Mesothelial cell of epicardium (in vitro differentiated cells): ENCODE measurements at regions not wholly inside any gene's neighbourhood (a gene's known extent, or its start where the extent isn't known, plus 50 kb on each side); places are given as distances from the start of the nearest gene placed in this dataset.

ENCODE experiments used
- DNase-seq, 2 experiments: peaks; one replicate each; pipeline ENCODE4 v3.0.0; 2021; ENCODE audit warnings: low spot score in 2 of 2; ENCODE audit not compliant: unreplicated experiment in 2 of 2
- H3K27ac Mint-ChIP-seq: 2 replicates; pipeline ENCODE4 v1.8.0; 2021; ENCODE audit warnings: mixed read lengths
- H3K27me3 Mint-ChIP-seq: 2 replicates; pipeline ENCODE4 v1.8.0; 2021; ENCODE audit warnings: low read depth, mixed read lengths
- H3K36me3 Mint-ChIP-seq: 2 replicates; pipeline ENCODE4 v1.8.0; 2021; ENCODE audit warnings: mixed read lengths
- H3K4me1 Mint-ChIP-seq: 2 replicates; pipeline ENCODE4 v1.8.0; 2021; ENCODE audit warnings: mixed read lengths
- H3K4me3 Mint-ChIP-seq: 2 replicates; pipeline ENCODE4 v1.8.0; 2021; ENCODE audit warnings: mild to moderate bottlenecking, moderate library complexity, mixed read lengths
- H3K9me3 Mint-ChIP-seq: 2 replicates; pipeline ENCODE4 v1.8.0; 2021; ENCODE audit warnings: mixed read lengths
- TF ChIP-seq, protein P1 (sequence below): fragments of 200-600 bp; sonication (generic); IDR thresholded peaks from one replicate; pipeline ENCODE4 v1.5.0; 2021; ENCODE audit warnings: antibody characterized with exemption; ENCODE audit not compliant: unreplicated experiment

GRCh38 chr20:54283253-54283652, 75.4 kb downstream of the PFDN4 start:
- no peak for DNase-seq
- no peaks in the 10 kb centered on the region for H3K27me3 Mint-ChIP-seq
- no peak overlapping the region for H3K4me3 Mint-ChIP-seq
- H3K27ac Mint-ChIP-seq: no peak overlapping the region
- H3K9me3 Mint-ChIP-seq: no peaks in the 10 kb centered on the region
- TF ChIP-seq, protein P1, sequence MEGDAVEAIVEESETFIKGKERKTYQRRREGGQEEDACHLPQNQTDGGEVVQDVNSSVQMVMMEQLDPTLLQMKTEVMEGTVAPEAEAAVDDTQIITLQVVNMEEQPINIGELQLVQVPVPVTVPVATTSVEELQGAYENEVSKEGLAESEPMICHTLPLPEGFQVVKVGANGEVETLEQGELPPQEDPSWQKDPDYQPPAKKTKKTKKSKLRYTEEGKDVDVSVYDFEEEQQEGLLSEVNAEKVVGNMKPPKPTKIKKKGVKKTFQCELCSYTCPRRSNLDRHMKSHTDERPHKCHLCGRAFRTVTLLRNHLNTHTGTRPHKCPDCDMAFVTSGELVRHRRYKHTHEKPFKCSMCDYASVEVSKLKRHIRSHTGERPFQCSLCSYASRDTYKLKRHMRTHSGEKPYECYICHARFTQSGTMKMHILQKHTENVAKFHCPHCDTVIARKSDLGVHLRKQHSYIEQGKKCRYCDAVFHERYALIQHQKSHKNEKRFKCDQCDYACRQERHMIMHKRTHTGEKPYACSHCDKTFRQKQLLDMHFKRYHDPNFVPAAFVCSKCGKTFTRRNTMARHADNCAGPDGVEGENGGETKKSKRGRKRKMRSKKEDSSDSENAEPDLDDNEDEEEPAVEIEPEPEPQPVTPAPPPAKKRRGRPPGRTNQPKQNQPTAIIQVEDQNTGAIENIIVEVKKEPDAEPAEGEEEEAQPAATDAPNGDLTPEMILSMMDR: no peak
- H3K4me1 Mint-ChIP-seq: no peaks in the 10 kb centered on the region
- H3K36me3 Mint-ChIP-seq: no peaks in the 10 kb centered on the region

GRCh38 chr20:54284928-54285704, 77.2 kb downstream of the PFDN4 start:
- H3K4me3 Mint-ChIP-seq: no peak overlapping the region
- TF ChIP-seq, protein P1: no peak
- H3K36me3 Mint-ChIP-seq: no peaks in the 10 kb centered on the region
- H3K27ac Mint-ChIP-seq: no peak overlapping the region
- H3K9me3 Mint-ChIP-seq: no peaks in the 10 kb centered on the region
- H3K4me1 Mint-ChIP-seq: no peaks in the 10 kb centered on the region
- no peak for DNase-seq
- H3K27me3 Mint-ChIP-seq: no peaks in the 10 kb centered on the region

DNA sequence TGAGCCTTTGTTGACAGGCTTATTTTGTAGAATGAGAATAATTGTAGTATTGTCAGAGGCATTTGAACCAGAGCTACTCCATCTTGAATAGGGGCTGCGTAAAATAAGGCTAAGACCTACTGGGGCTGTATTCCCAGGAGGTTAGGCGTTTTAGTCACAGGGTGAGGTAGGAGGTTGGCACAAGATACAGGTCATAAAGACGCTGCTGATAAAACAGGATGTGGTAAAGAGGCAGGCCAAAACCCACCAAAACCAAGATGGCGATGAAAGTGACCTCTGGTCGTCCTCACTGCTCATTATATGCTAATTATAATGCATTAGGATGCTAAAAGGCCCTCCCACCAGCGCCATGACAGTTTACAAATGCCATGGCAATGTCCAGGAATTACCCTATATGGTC, 82.7 kb downstream of the PFDN4 start:
- Mint-ChIP-seq H3K4me3 (no peak overlapping the region), H3K27me3 (peaks cover 2% of the 10 kb centered on the region), H3K27ac (no peak overlapping the region), H3K4me1 (no peaks in the 10 kb centered on the region), H3K36me3 (no peaks in the 10 kb centered on the region), H3K9me3 (no peaks in the 10 kb centered on the region)
- no peak for DNase-seq
- TF ChIP-seq, protein P1: no peak

- H3K9me3 Mint-ChIP-seq: no peaks in the 10 kb centered on the region
- DNase-seq: no peak
- peaks cover 2% of the 10 kb centered on the region for H3K27me3 Mint-ChIP-seq
- H3K4me1 Mint-ChIP-seq: no peaks in the 10 kb centered on the region
- H3K27ac Mint-ChIP-seq: no peak overlapping the region
- no peak overlapping the region for H3K4me3 Mint-ChIP-seq
- no peaks in the 10 kb centered on the region for H3K36me3 Mint-ChIP-seq
- TF ChIP-seq, protein P1: no peak
Observed at GRCh38 chr20:54291339-54292010, 83.6 kb downstream of the PFDN4 start.

GRCh38 chr20:54292185-54292584, 84.3 kb downstream of the PFDN4 start:
- H3K36me3 Mint-ChIP-seq: no peaks in the 10 kb centered on the region
- H3K4me1 Mint-ChIP-seq: no peaks in the 10 kb centered on the region
- peaks cover 2% of the 10 kb centered on the region for H3K27me3 Mint-ChIP-seq
- H3K27ac Mint-ChIP-seq: no peak overlapping the region
- H3K9me3 Mint-ChIP-seq: no peaks in the 10 kb centered on the region
- no peak overlapping the region for H3K4me3 Mint-ChIP-seq
- no peak for DNase-seq
- TF ChIP-seq, protein P1: no peak
